WTC11 (cell line): ENCODE measurements at regions not wholly inside any gene's neighbourhood (a gene's known extent, or its start where the extent isn't known, plus 50 kb on each side); places are given as distances from the start of the nearest gene placed in this dataset.

Source experiments
- ATAC-seq: fragments of 200-7000 bp; cut with Tn5 transposase; 2 replicates; pipeline ENCODE4 v1.10.0; 2021; ENCODE audit warnings: mild to moderate bottlenecking, moderate library complexity
- CTCF ChIA-PET: fragments of 300-600 bp; sonication (Branson Sonifier 250); formaldehyde crosslinking; loops from one replicate; lab custom pipeline; 2021; ENCODE audit warnings: antibody characterized with exemption; lab: Charles Lee
- POLR2A ChIA-PET: fragments of 350-600 bp; sonication (Branson Sonifier 250); formaldehyde crosslinking; loops from one replicate; lab custom pipeline; 2021; ENCODE audit warnings: antibody characterized with exemption; lab: Charles Lee
- DNase-seq: peaks from one replicate; pipeline ENCODE4 v3.0.0; 2021; ENCODE audit warnings: low spot score
- H3K27ac Mint-ChIP-seq: 2 replicates; pipeline ENCODE4 v1.8.0; 2021; ENCODE audit warnings: mixed read lengths
- H3K27me3 Mint-ChIP-seq: 2 replicates; pipeline ENCODE4 v1.8.0; 2021; ENCODE audit warnings: low read depth, mild to moderate bottlenecking, moderate library complexity, mixed read lengths
- H3K36me3 Mint-ChIP-seq: 2 replicates; pipeline ENCODE4 v1.8.0; 2021; ENCODE audit warnings: mixed read lengths
- H3K4me1 Mint-ChIP-seq: 2 replicates; pipeline ENCODE4 v1.8.0; 2022; ENCODE audit warnings: mixed read lengths
- H3K4me3 Mint-ChIP-seq: 2 replicates; pipeline ENCODE4 v1.8.0; 2021; ENCODE audit warnings: mild to moderate bottlenecking, moderate library complexity, mixed read lengths
- H3K9me3 Mint-ChIP-seq: 2 replicates; pipeline ENCODE4 v1.8.0; 2021; ENCODE audit warnings: mixed read lengths
- ATF1 ChIP-seq: sonication (generic); formaldehyde crosslinking; IDR thresholded peaks from 2 replicates; pipeline ENCODE4 v1.8.1; 2023; ENCODE audit warnings: mild to moderate bottlenecking, moderate library complexity, missing genetic modification reagents
- ELF4 ChIP-seq: sonication (generic); formaldehyde crosslinking; IDR thresholded peaks from 2 replicates; pipeline ENCODE4 v1.8.1; 2022; ENCODE audit warnings: low read depth, mild to moderate bottlenecking, moderate library complexity, missing genetic modification reagents
- EMX1 ChIP-seq: fragments of 250-450 bp; sonication (Bioruptor Pico); IDR thresholded peaks from 2 replicates; pipeline ENCODE4 v1.8.0; 2021; ENCODE audit warnings: mild to moderate bottlenecking
- FOXJ3 ChIP-seq: sonication (generic); formaldehyde crosslinking; IDR thresholded peaks from 2 replicates; pipeline ENCODE4 v1.9.0; 2021; ENCODE audit warnings: missing genetic modification reagents, mild to moderate bottlenecking, borderline replicate concordance
- GABPB1 ChIP-seq: sonication (generic); formaldehyde crosslinking; IDR thresholded peaks from 2 replicates; pipeline ENCODE4 v1.8.1; 2023; ENCODE audit warnings: mild to moderate bottlenecking, missing genetic modification reagents
- KAT7 ChIP-seq: sonication (generic); formaldehyde crosslinking; IDR thresholded peaks from 2 replicates; pipeline ENCODE4 v1.8.1; 2023; ENCODE audit warnings: missing genetic modification reagents, mild to moderate bottlenecking, borderline replicate concordance
- MXD4 ChIP-seq: fragments of 250-450 bp; sonication (Bioruptor Pico); IDR thresholded peaks from 2 replicates; pipeline ENCODE4 v1.8.0; 2021; ENCODE audit warnings: mild to moderate bottlenecking, moderate library complexity, borderline replicate concordance
- NR3C1 ChIP-seq: sonication (generic); formaldehyde crosslinking; conservative IDR thresholded peaks from 2 replicates; pipeline ENCODE4 v1.8.1; 2023; ENCODE audit warnings: low read depth, mild to moderate bottlenecking, missing genetic modification reagents
- TCF7 ChIP-seq: sonication (generic); formaldehyde crosslinking; IDR thresholded peaks from 2 replicates; pipeline ENCODE4 v1.8.0; 2022; ENCODE audit warnings: mild to moderate bottlenecking, low read depth, missing genetic modification reagents, moderate library complexity
- TP53 ChIP-seq: sonication (generic); formaldehyde crosslinking; IDR thresholded peaks from 2 replicates; pipeline ENCODE4 v1.8.1; 2023; ENCODE audit warnings: mild to moderate bottlenecking, missing genetic modification reagents
- ZNF121 ChIP-seq: sonication (generic); formaldehyde crosslinking; IDR thresholded peaks from 2 replicates; pipeline ENCODE4 v1.8.0; 2023; ENCODE audit warnings: missing genetic modification reagents
- ZNF263 ChIP-seq: sonication (generic); formaldehyde crosslinking; IDR thresholded peaks from 2 replicates; pipeline ENCODE4 v1.8.1; 2022; ENCODE audit warnings: low read depth, mild to moderate bottlenecking, moderate library complexity, missing genetic modification reagents
- TF ChIP-seq, protein P1 (sequence below): sonication (generic); formaldehyde crosslinking; IDR thresholded peaks from 2 replicates; pipeline ENCODE4 v1.8.1; 2022; ENCODE audit warnings: missing genetic modification reagents, borderline replicate concordance
- TF ChIP-seq, protein P2 (sequence below): fragments of 250-450 bp; sonication (Bioruptor Pico); IDR thresholded peaks from 2 replicates; pipeline ENCODE4 v1.9.0; 2021; ENCODE audit warnings: mild to moderate bottlenecking
- TF ChIP-seq, protein P3 (sequence below): fragments of 250-450 bp; sonication (Bioruptor Pico); IDR thresholded peaks from 2 replicates; pipeline ENCODE4 v2.1.2; 2022; ENCODE audit warnings: mild to moderate bottlenecking, moderate library complexity
- TF ChIP-seq, protein P4 (sequence below): sonication (generic); formaldehyde crosslinking; IDR thresholded peaks from 2 replicates; pipeline ENCODE4 v1.8.1; 2023; ENCODE audit warnings: mild to moderate bottlenecking, missing genetic modification reagents, moderate library complexity
- TF ChIP-seq, protein P5 (sequence below): fragments of 250-450 bp; sonication (Bioruptor Pico); IDR thresholded peaks from 2 replicates; pipeline ENCODE4 v1.9.0; 2021; ENCODE audit warnings: moderate library complexity, mild to moderate bottlenecking, inconsistent platforms, borderline replicate concordance
- TF ChIP-seq, protein P6 (sequence below): sonication (generic); formaldehyde crosslinking; IDR thresholded peaks from 2 replicates; pipeline ENCODE4 v1.8.1; 2023; ENCODE audit warnings: mild to moderate bottlenecking, missing genetic modification reagents, moderate library complexity
- TF ChIP-seq, protein P7 (sequence below): fragments of 200-600 bp; IDR thresholded peaks from 2 replicates; pipeline ENCODE4 v1.8.0; 2022; ENCODE audit warnings: antibody characterized with exemption

DNA sequence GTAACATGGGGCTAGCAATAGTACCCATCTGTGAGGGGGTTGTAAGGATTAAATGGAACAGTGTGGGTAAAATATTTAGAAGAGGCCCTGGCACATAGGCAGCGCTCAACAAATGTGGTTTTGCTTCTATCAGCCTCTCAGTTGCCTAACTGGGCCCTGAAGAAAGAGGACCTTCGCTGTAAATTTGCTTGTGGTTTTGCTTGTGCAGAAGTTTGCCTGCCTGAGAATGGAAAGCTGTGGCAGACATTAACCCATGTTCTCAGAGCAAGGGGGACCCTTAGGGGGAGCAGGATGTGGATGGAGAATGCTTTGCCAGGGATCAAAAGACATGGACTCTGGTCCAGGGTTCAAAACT is 160.1 kb downstream of the BRMS1L start:
- DNase-seq: no peak
- ChIA-PET POLR2A (no interaction called here), CTCF (interaction anchor here (0.7 to 1.8 kb wide), 3 partner anchors 84 to 759 kb away, joined by 3 to 11 read pairs (median 3); no protein-coding TSS in a partner anchor)
- no peak for TF ChIP-seq ELF4 (CRISPR knock-in tag)
- no peak for TF ChIP-seq TCF7 (CRISPR knock-in tag)
- TF ChIP-seq GABPB1 (CRISPR knock-in tag): no peak
- no peak for TF ChIP-seq FOXJ3 (CRISPR knock-in tag)
- no peak for TF ChIP-seq ZNF263 (CRISPR knock-in tag)
- no peak for TF ChIP-seq NR3C1 (CRISPR knock-in tag)
- TF ChIP-seq, protein P1, sequence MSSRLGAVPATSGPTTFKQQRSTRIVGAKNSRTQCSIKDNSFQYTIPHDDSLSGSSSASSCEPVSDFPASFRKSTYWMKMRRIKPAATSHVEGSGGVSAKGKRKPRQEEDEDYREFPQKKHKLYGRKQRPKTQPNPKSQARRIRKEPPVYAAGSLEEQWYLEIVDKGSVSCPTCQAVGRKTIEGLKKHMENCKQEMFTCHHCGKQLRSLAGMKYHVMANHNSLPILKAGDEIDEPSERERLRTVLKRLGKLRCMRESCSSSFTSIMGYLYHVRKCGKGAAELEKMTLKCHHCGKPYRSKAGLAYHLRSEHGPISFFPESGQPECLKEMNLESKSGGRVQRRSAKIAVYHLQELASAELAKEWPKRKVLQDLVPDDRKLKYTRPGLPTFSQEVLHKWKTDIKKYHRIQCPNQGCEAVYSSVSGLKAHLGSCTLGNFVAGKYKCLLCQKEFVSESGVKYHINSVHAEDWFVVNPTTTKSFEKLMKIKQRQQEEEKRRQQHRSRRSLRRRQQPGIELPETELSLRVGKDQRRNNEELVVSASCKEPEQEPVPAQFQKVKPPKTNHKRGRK (CRISPR knock-in tag): no peak
- TF ChIP-seq, protein P2, sequence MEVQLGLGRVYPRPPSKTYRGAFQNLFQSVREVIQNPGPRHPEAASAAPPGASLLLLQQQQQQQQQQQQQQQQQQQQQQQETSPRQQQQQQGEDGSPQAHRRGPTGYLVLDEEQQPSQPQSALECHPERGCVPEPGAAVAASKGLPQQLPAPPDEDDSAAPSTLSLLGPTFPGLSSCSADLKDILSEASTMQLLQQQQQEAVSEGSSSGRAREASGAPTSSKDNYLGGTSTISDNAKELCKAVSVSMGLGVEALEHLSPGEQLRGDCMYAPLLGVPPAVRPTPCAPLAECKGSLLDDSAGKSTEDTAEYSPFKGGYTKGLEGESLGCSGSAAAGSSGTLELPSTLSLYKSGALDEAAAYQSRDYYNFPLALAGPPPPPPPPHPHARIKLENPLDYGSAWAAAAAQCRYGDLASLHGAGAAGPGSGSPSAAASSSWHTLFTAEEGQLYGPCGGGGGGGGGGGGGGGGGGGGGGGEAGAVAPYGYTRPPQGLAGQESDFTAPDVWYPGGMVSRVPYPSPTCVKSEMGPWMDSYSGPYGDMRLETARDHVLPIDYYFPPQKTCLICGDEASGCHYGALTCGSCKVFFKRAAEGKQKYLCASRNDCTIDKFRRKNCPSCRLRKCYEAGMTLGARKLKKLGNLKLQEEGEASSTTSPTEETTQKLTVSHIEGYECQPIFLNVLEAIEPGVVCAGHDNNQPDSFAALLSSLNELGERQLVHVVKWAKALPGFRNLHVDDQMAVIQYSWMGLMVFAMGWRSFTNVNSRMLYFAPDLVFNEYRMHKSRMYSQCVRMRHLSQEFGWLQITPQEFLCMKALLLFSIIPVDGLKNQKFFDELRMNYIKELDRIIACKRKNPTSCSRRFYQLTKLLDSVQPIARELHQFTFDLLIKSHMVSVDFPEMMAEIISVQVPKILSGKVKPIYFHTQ (CRISPR knock-in tag): no peak
- TF ChIP-seq, protein P3, sequence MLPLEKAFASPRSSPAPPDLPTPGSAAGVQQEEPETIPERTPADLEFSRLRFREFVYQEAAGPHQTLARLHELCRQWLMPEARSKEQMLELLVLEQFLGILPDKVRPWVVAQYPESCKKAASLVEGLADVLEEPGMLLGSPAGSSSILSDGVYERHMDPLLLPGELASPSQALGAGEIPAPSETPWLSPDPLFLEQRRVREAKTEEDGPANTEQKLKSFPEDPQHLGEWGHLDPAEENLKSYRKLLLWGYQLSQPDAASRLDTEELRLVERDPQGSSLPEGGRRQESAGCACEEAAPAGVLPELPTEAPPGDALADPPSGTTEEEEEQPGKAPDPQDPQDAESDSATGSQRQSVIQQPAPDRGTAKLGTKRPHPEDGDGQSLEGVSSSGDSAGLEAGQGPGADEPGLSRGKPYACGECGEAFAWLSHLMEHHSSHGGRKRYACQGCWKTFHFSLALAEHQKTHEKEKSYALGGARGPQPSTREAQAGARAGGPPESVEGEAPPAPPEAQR: no peak
- TF ChIP-seq MXD4 (CRISPR knock-in tag): no peak
- no peak for TF ChIP-seq ATF1 (CRISPR knock-in tag)
- TF ChIP-seq, protein P4, sequence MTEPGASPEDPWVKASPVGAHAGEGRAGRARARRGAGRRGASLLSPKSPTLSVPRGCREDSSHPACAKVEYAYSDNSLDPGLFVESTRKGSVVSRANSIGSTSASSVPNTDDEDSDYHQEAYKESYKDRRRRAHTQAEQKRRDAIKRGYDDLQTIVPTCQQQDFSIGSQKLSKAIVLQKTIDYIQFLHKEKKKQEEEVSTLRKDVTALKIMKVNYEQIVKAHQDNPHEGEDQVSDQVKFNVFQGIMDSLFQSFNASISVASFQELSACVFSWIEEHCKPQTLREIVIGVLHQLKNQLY (CRISPR knock-in tag): no peak
- no peak for TF ChIP-seq EMX1 (CRISPR knock-in tag)
- TF ChIP-seq, protein P5, sequence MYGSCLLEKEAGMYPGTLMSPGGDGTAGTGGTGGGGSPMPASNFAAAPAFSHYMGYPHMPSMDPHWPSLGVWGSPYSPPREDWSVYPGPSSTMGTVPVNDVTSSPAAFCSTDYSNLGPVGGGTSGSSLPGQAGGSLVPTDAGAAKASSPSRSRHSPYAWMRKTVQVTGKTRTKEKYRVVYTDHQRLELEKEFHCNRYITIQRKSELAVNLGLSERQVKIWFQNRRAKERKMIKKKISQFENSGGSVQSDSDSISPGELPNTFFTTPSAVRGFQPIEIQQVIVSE (CRISPR knock-in tag): no peak
- TF ChIP-seq KAT7: no peak
- H3K4me1 Mint-ChIP-seq: no peaks in the 10 kb centered on the region
- H3K9me3 Mint-ChIP-seq: no peaks in the 10 kb centered on the region
- no peaks in the 10 kb centered on the region for H3K27me3 Mint-ChIP-seq
- H3K4me3 Mint-ChIP-seq: no peak overlapping the region
- no peaks in the 10 kb centered on the region for H3K36me3 Mint-ChIP-seq
- ATAC-seq: no peak
- no peak overlapping the region for H3K27ac Mint-ChIP-seq

DNA sequence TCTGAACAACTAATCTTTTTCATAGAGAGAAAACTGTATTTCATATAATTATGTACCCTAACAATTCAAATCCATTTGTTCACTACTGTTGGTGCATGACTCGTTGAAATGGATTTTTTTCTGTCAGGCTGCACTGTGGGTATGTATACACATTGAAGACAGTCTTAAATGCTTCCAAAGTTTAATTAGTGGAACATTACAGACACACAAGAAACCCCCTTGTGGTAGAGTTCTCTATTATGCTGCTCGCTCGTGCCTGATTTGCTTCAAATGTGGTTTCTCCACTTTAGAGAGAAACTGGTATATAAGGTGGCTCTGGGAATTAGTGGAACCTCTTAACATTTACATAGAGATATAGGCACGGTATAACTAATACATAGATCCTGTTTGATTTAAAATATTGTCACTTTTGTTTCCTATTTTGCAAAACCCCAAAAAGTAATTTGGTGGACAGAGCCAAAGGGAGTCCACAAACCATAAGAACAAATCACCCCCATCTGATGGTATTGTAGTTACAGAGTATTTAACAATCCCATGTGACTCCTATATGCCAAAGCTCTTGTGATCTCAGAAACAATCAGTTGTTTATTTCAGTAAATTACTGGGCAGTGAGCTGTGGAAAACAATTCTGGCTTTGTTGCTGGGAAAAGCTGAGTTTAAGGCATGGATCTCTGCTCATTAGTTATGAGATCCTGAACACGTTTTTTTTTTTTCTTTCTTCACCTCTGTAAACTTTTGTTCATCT is 159.5 kb downstream of the BRMS1L start:
- TF ChIP-seq, protein P6, sequence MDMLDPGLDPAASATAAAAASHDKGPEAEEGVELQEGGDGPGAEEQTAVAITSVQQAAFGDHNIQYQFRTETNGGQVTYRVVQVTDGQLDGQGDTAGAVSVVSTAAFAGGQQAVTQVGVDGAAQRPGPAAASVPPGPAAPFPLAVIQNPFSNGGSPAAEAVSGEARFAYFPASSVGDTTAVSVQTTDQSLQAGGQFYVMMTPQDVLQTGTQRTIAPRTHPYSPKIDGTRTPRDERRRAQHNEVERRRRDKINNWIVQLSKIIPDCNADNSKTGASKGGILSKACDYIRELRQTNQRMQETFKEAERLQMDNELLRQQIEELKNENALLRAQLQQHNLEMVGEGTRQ: no peak
- TF ChIP-seq GABPB1 (CRISPR knock-in tag) (no peak), ZNF121 (CRISPR knock-in tag) (no peak), TP53 (no peak)
- TF ChIP-seq, protein P7, sequence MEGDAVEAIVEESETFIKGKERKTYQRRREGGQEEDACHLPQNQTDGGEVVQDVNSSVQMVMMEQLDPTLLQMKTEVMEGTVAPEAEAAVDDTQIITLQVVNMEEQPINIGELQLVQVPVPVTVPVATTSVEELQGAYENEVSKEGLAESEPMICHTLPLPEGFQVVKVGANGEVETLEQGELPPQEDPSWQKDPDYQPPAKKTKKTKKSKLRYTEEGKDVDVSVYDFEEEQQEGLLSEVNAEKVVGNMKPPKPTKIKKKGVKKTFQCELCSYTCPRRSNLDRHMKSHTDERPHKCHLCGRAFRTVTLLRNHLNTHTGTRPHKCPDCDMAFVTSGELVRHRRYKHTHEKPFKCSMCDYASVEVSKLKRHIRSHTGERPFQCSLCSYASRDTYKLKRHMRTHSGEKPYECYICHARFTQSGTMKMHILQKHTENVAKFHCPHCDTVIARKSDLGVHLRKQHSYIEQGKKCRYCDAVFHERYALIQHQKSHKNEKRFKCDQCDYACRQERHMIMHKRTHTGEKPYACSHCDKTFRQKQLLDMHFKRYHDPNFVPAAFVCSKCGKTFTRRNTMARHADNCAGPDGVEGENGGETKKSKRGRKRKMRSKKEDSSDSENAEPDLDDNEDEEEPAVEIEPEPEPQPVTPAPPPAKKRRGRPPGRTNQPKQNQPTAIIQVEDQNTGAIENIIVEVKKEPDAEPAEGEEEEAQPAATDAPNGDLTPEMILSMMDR: peak; percentile 24; the same call in 1 of the 2 replicates
- no peaks in the 10 kb centered on the region for H3K27me3 Mint-ChIP-seq
- no peaks in the 10 kb centered on the region for H3K9me3 Mint-ChIP-seq
- no peak overlapping the region for H3K4me3 Mint-ChIP-seq
- no peaks in the 10 kb centered on the region for H3K36me3 Mint-ChIP-seq
- POLR2A ChIA-PET: no interaction called here
- CTCF ChIA-PET: interaction anchor here (0.7 to 1.8 kb wide), 5 partner anchors 13 to 759 kb away, joined by 3 to 11 read pairs (median 4); no protein-coding TSS in a partner anchor
- no peak overlapping the region for H3K27ac Mint-ChIP-seq
- H3K4me1 Mint-ChIP-seq: no peaks in the 10 kb centered on the region
- DNase-seq: no peak
- ATAC-seq: peak; percentile 65
